ENCODE measurements at regions not wholly inside any gene's neighbourhood (a gene's known extent, or its start where the extent isn't known, plus 50 kb on each side); places are given as distances from the start of the nearest gene placed in this dataset.
"Not testable (repeated sequence)": the region's sequence is repeated elsewhere in the genome, so short reads cannot be mapped to it uniquely, and the experiment has no call there.

- no peak overlapping the region for H3K27ac ChIP-seq (replicated peaks)
- no peak for TF ChIP-seq REST (IDR thresholded peaks at IDR 0.05; ENCODE audit: insufficient replicate concordance, low read depth)
- no peak for TF ChIP-seq CTCF (IDR thresholded peaks at IDR 0.05; ENCODE audit: insufficient read depth, low read length)
- no peak for TF ChIP-seq SPI1 (IDR thresholded peaks at IDR 0.05; ENCODE audit: borderline replicate concordance, low read depth)
- no peak for TF ChIP-seq GABPA (IDR thresholded peaks at IDR 0.05; ENCODE audit: low read depth)
- no peak for TF ChIP-seq POLR2AphosphoS5 (IDR thresholded peaks at IDR 0.05; ENCODE audit: low read depth)
- no peaks in the 10 kb centered on the region for H3K27me3 ChIP-seq (ENCODE audit: insufficient read depth, poor library complexity, severe bottlenecking)
- no peak overlapping the region for H3K4me3 ChIP-seq (replicated peaks; ENCODE audit: insufficient read depth, low read length)
- no peak for DNase-seq (ENCODE audit: low read depth in 1 of 2, low spot score in 1 of 2)
Measured at GRCh38 chr18:52160636-52161035, 179.4 kb upstream of the DCC start.

- TF ChIP-seq POLR2AphosphoS5 (IDR thresholded peaks at IDR 0.05; ENCODE audit: low read depth) (no peak), GABPA (IDR thresholded peaks at IDR 0.05; ENCODE audit: low read depth) (no peak)
- Histone ChIP-seq H3K4me3 (replicated peaks; ENCODE audit: insufficient read depth, low read length) (no peak overlapping the region), H3K27me3 (ENCODE audit: insufficient read depth, poor library complexity, severe bottlenecking) (no peaks in the 10 kb centered on the region), H3K27ac (replicated peaks) (no peak overlapping the region)
- DNase-seq (ENCODE audit: low read depth in 1 of 2, low spot score in 1 of 2), result no peak
Measured at GRCh38 chr18:52163478-52163877, 176.5 kb upstream of the DCC start.

- not testable (repeated sequence) for H3K4me3 ChIP-seq (replicated peaks; ENCODE audit: insufficient read depth, low read length); H3K27ac ChIP-seq (replicated peaks); DNase-seq (ENCODE audit: low read depth in 1 of 2, low spot score in 1 of 2); H3K27me3 ChIP-seq (ENCODE audit: insufficient read depth, poor library complexity, severe bottlenecking)
Measured at GRCh38 chr18:52168131-52168530, 171.9 kb upstream of the DCC start.

GRCh38 chr18:52174220-52174619 is 165.8 kb upstream of the DCC start:
- Histone ChIP-seq H3K27ac (replicated peaks) (no peak overlapping the region), H3K4me3 (replicated peaks; ENCODE audit: insufficient read depth, low read length) (no peak overlapping the region), H3K27me3 (ENCODE audit: insufficient read depth, poor library complexity, severe bottlenecking) (no peaks in the 10 kb centered on the region)
- TF ChIP-seq SPI1 (IDR thresholded peaks at IDR 0.05; ENCODE audit: borderline replicate concordance, low read depth) (no peak), CTCF (IDR thresholded peaks at IDR 0.05; ENCODE audit: insufficient read depth, low read length) (no peak), POLR2AphosphoS5 (IDR thresholded peaks at IDR 0.05; ENCODE audit: low read depth) (no peak), GABPA (IDR thresholded peaks at IDR 0.05; ENCODE audit: low read depth) (no peak), REST (IDR thresholded peaks at IDR 0.05; ENCODE audit: insufficient replicate concordance, low read depth) (no peak)
- no peak for DNase-seq (ENCODE audit: low read depth in 1 of 2, low spot score in 1 of 2)

GRCh38 chr18:52175406-52175805 is 164.6 kb upstream of the DCC start:
- Histone ChIP-seq H3K4me3 (replicated peaks; ENCODE audit: insufficient read depth, low read length) (no peak overlapping the region), H3K27ac (replicated peaks) (no peak overlapping the region), H3K27me3 (ENCODE audit: insufficient read depth, poor library complexity, severe bottlenecking) (no peaks in the 10 kb centered on the region)
- TF ChIP-seq POLR2AphosphoS5 (IDR thresholded peaks at IDR 0.05; ENCODE audit: low read depth) (no peak), REST (IDR thresholded peaks at IDR 0.05; ENCODE audit: insufficient replicate concordance, low read depth) (no peak), SPI1 (IDR thresholded peaks at IDR 0.05; ENCODE audit: borderline replicate concordance, low read depth) (no peak)
- DNase-seq (ENCODE audit: low read depth in 1 of 2, low spot score in 1 of 2), result no peak

Measured in HL-60 (cell line).